AG09309 (cell line): ENCODE measurements at regions not wholly inside any gene's neighbourhood (a gene's known extent, or its start where the extent isn't known, plus 50 kb on each side); places are given as distances from the start of the nearest gene placed in this dataset.

Experiments used
- DNase-seq: peaks from one replicate; pipeline ENCODE4 v3.0.0-alpha.2; 2010; ENCODE audit warnings: low read depth
- H3K4me3 ChIP-seq: 2 replicates; pipeline ENCODE4 v1.5.1; 2011; ENCODE audit warnings: mild to moderate bottlenecking, low read depth, low read length, moderate library complexity; ENCODE audit not compliant: control insufficient read depth
- TF ChIP-seq, protein P1 (sequence below): IDR thresholded peaks from 2 replicates; pipeline ENCODE4 v1.5.1; 2011; ENCODE audit warnings: mild to moderate bottlenecking, low read depth, low read length, inconsistent platforms; ENCODE audit not compliant: insufficient read depth, control insufficient read depth; ENCODE audit errors: missing control alignments

DNA sequence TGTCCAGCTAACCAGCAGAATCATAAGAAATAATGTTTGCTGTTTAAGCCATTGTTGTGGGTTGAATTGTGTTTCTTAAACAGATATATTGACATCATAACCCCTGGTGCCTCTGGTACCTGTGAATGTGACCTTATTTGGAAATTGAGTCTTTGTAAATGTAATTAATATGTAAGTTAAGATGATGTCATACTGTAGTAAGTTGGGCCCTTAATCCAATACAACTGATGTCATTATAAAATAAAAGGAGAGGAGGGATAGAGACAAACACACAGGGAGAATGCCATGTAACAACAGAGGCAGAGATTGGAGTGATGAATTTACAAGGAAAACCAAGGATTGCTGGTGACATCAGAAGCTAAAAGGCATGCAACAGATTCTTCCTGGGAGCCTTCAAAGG, 141.4 kb downstream of the ZIC3 start:
- TF ChIP-seq, protein P1, sequence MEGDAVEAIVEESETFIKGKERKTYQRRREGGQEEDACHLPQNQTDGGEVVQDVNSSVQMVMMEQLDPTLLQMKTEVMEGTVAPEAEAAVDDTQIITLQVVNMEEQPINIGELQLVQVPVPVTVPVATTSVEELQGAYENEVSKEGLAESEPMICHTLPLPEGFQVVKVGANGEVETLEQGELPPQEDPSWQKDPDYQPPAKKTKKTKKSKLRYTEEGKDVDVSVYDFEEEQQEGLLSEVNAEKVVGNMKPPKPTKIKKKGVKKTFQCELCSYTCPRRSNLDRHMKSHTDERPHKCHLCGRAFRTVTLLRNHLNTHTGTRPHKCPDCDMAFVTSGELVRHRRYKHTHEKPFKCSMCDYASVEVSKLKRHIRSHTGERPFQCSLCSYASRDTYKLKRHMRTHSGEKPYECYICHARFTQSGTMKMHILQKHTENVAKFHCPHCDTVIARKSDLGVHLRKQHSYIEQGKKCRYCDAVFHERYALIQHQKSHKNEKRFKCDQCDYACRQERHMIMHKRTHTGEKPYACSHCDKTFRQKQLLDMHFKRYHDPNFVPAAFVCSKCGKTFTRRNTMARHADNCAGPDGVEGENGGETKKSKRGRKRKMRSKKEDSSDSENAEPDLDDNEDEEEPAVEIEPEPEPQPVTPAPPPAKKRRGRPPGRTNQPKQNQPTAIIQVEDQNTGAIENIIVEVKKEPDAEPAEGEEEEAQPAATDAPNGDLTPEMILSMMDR = no peak
- no peak for DNase-seq
- no peak overlapping the region for H3K4me3 ChIP-seq

DNA sequence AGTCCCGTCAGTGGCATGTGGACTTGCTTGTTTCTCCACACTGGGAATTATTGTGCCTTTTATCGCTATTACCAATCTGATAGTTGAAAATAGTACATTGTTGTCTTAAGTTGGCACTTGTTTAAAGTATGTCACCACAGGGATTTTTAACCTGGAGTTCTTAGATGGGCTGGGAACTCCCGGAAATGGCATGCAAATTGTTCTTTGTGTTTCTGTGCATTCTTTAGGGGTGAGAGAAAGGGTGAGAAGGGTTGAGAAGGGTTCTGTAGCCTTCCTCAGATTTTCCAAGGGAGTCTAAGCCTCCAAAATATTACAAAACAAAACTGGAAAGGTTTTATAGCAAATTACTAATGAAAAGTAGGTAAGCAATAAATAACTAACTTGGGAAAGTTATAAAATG, 176.9 kb downstream of the ZIC3 start:
- TF ChIP-seq, protein P1 = no peak
- H3K4me3 ChIP-seq = no peak overlapping the region
- no peak for DNase-seq

DNA sequence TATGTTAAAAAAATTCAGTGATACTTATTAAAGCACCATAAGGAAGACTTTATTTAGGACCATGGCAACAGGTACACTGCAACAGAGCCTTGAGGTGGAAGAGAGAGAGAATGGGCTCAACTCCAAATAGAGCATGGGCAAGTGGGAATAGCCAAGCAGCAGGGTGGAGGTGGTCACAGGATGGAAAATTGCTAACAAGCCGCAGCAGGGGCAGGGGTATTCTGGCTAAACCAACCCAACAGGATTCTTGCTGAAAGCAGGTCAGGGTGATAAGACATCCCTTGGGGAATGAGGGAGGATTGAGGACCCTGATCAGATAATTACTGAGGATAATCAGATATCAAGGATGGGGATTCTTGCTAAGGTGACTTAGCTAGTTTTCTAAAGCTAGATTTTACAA, 177.5 kb downstream of the ZIC3 start:
- TF ChIP-seq, protein P1 = no peak
- H3K4me3 ChIP-seq = no peak overlapping the region
- DNase-seq = no peak

DNA sequence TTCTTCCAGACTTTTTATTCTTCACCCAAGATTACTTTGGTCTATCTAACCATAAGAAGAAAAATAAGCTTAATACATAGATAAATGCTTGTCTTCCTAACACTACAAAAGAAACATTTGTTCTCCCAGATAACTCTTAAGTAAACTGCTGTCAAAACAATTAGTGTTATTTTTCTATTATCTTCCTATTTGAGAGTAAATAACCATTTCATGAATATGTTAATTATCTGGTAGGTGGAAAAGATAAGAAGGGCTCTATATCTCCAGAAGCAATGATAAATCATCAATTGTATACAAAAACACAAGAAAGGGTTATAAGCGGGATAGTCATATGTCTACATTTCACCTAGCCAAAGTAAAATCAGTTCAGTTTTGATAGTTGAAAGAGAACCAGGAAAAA, 180.4 kb downstream of the ZIC3 start:
- TF ChIP-seq, protein P1 = no peak
- no peak overlapping the region for H3K4me3 ChIP-seq
- DNase-seq = no peak

DNA sequence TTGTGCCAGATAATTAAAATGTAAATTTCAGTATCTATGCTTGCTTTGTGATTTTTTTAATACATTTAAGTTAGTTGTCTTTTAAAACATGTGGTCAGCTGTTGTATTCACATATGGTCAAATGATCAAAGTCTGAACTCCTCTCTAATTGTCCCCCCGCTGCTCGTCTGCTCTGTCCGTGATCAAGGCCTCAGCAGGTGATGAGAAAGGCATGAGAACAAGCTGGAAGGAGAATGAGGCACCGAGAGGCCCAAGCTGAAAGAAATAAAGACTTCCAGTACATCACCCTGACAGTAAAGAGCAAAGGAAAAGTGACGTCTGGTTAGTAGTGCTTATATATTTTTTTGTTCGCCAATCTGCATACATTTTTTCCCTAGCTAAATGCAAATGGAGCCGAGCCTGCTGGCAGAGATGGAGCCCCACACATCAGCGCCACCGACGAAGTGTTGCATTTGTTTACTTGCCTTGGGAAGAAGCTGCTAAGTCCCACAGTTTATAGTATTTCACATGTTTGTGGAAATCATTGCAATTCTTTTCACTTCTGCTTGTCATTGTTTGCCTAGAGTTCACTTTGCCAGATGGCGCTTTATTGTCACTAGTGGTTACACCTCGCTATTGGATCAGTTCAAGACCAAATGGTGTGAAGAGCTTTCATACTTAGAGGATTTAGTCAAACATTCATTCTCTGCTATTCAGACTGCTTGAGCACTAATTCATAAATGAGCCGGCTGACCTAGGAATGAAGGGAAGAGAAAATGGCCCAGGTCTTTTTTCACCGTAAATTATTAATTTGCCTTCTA, 181.5 kb downstream of the ZIC3 start:
- H3K4me3 ChIP-seq = no peak overlapping the region
- DNase-seq = no peak
- TF ChIP-seq, protein P1 = no peak

DNA sequence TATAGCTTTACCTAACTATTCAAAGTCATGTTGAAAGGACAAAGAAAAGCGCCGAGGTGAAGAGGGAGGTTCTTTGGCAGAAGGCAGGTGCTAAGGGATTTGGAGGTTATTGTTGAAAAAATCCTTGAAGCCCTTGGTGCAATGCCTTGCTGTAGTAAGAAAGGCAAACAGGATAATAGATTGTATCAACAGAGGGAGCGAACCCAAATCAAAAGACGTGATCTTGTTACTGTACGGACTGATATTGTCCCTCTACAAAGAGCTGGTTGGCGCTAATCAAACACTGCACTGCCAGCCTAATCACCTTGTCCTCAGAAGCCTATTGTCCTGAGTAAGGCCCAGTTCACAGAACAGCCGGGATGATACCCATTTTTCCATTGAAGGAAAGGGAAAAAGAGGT, 182.9 kb downstream of the ZIC3 start:
- DNase-seq = no peak
- H3K4me3 ChIP-seq = no peak overlapping the region
- TF ChIP-seq, protein P1 = no peak
